Right lobe of liver (tissue), 6 donors: ENCODE measurements at regions not wholly inside any gene's neighbourhood (a gene's known extent, or its start where the extent isn't known, plus 50 kb on each side); places are given as distances from the start of the nearest gene placed in this dataset.
"Not testable (repeated sequence)": the region's sequence is repeated elsewhere in the genome, so short reads cannot be mapped to it uniquely, and the experiment has no call there.

ENCODE experiments used
- ATAC-seq, 4 donors: fragments of 200-7000 bp; cut with Tn5 transposase; one replicate each; pipeline ENCODE4 v1.9.1; 2020; ENCODE audit warnings: mild to moderate bottlenecking in 4 of 4, moderate library complexity in 4 of 4
- DNase-seq, 3 donors: peaks; one replicate each; pipeline ENCODE4 v3.0.0-alpha.2; 2020
- H3K27ac ChIP-seq, 3 donors: fragments of 200-600 bp; one replicate each; pipeline ENCODE4 v1.8.0; 2022
- H3K27me3 ChIP-seq, 2 donors: fragments of 200-600 bp; one replicate each; pipeline ENCODE4 v1.8.0; 2022
- H3K36me3 ChIP-seq, 4 donors: fragments of 200-600 bp; sonication (generic) in 1 of 4; one replicate each; pipeline versions ENCODE4 v1.5.1 to v1.8.0; 2017 to 2022; ENCODE audit warnings: control low read depth in 1 of 4
- H3K4me1 ChIP-seq, 4 donors: fragments of 200-600 bp; sonication (generic) in 1 of 4; one replicate each; pipeline versions ENCODE4 v1.5.1 to v1.8.0; 2017 to 2022; ENCODE audit warnings: control low read depth in 1 of 4
- H3K4me3 ChIP-seq, 3 donors: fragments of 200-600 bp; one replicate each; pipeline ENCODE4 v1.8.0; 2022
- H3K9me3 ChIP-seq, 4 donors: fragments of 200-600 bp; sonication (generic) in 1 of 4; one replicate each; pipeline versions ENCODE4 v1.5.1 to v1.8.0; 2017 to 2022; ENCODE audit warnings: control low read depth in 1 of 4
- POLR2A ChIP-seq: fragments of 450-650 bp; IDR thresholded peaks from one replicate; pipeline ENCODE4 v1.6.1; 2017; ENCODE audit warnings: antibody characterized with exemption, mild to moderate bottlenecking
- WGBS: methylation state at CpG from one replicate; pipeline ENCODE4 v1.1.6; 2018; ENCODE audit warnings: low coverage, low lambda C conversion rate; ENCODE audit not compliant: insufficient coverage; ENCODE audit errors: missing lambda C conversion rate; 5-methylcytosine and 5-hydroxymethylcytosine counted together
- intact Hi-C, 2 donors: fragments of 100-400 bp; cut with DNase I; formaldehyde crosslinking; loops; one replicate each; pipeline versions ENCODE4 v1.11.2 to v1.14.1; 2022
- TF ChIP-seq, protein P1 (sequence below), 4 donors: fragments of 200-600 bp in 3 of 4; fragments of 450-650 bp in 1 of 4; IDR thresholded peaks; one replicate each; pipeline versions ENCODE4 v1.5.1 to v1.8.0; 2016 to 2022; ENCODE audit warnings: antibody characterized with exemption in 4 of 4, mild to moderate bottlenecking in 2 of 4
- donor health status: DM: no; HTN: yes; CAD: no.
- donor health status: DM: no; HTN: no; CAD: no.
- donor health status: DM: no; HTN: no; CAD: no.
- donor health status: DM: no; HTN: yes; CAD: no.
- donor health status: DM: no; HTN: yes; CAD: no.

DNA sequence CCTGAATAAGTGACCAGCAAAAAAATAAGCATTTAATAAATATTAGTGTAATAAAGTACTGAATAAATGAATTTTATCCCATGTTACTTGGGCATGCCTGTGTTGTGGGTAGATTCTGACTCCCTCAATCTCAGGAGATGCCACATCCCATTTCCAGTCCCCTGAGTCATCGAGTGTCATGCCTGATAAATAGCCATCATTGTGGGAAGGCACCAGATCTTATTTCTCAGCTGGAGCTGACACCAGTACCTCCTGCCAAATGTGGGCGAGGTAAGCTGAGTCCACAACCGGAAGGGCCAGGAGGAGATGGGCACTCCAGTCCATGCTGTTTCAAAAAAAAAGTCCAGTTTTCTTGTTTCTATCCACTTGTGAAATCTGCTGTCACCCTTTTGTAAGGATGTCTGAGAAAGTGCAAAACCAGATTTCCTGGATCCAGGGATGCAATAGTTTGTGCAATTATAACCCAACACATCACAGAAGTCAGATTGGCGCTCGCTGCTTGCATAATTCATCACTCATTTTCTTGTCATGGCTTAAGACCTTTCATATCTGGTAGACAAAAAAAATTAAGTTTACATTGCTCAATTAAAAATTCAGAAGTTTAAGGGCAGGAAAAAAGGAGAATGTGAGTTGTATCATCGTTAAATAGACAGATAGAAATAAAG lies 311.6 kb downstream of the MIAT start:
- intact Hi-C loops, result no loop called here
- DNase-seq (no peak), ATAC-seq (no peak)
- no peaks in the 10 kb centered on the region for H3K9me3 ChIP-seq
- no peaks in the 10 kb centered on the region for H3K27me3 ChIP-seq
- no peaks in the 10 kb centered on the region for H3K4me1 ChIP-seq
- 49% methylated on average over 6 of the region's 6 CpGs for WGBS
- H3K4me3 ChIP-seq, result no peak overlapping the region
- H3K36me3 ChIP-seq, result no peaks in the 10 kb centered on the region
- TF ChIP-seq, protein P1, sequence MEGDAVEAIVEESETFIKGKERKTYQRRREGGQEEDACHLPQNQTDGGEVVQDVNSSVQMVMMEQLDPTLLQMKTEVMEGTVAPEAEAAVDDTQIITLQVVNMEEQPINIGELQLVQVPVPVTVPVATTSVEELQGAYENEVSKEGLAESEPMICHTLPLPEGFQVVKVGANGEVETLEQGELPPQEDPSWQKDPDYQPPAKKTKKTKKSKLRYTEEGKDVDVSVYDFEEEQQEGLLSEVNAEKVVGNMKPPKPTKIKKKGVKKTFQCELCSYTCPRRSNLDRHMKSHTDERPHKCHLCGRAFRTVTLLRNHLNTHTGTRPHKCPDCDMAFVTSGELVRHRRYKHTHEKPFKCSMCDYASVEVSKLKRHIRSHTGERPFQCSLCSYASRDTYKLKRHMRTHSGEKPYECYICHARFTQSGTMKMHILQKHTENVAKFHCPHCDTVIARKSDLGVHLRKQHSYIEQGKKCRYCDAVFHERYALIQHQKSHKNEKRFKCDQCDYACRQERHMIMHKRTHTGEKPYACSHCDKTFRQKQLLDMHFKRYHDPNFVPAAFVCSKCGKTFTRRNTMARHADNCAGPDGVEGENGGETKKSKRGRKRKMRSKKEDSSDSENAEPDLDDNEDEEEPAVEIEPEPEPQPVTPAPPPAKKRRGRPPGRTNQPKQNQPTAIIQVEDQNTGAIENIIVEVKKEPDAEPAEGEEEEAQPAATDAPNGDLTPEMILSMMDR (IDR thresholded peaks at IDR 0.05), result no peak
- TF ChIP-seq POLR2A, result no peak
- H3K27ac ChIP-seq, result no peak overlapping the region

DNA sequence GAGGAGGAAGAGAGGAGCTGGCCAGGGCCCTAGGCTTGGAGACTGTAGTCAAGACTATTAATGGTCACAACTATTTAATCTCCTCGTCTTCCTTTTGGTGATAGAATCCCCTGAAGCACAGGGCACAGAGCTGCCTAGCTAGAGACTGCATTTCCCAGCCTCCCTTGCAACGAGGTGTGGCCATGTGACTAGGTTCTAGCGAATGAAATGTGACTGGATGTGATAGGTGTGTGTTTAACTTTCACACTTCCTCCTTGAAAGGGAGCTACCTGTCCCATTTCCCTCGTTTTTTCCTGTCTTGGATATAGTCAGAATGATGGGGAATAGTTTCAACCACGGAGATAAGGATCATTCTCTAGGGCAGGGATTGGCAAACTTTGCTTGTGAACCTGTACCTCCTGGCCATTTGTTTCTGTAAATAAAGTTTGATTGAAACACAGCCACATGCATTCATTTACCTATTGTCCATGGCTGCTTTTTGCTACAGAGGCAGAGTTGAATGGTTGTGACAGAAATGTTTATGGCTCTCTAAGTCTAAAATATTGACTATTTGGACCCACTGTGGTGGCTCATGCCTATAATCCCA lies 313.5 kb downstream of the MIAT start:
- no peak for ATAC-seq
- no peak for DNase-seq
- H3K4me3 ChIP-seq, result no peak overlapping the region
- no peaks in the 10 kb centered on the region for H3K27me3 ChIP-seq
- no peaks in the 10 kb centered on the region for H3K36me3 ChIP-seq
- no peaks in the 10 kb centered on the region for H3K4me1 ChIP-seq
- intact Hi-C loops, result no loop called here
- H3K9me3 ChIP-seq, result no peaks in the 10 kb centered on the region
- WGBS, result 8% methylated on average over 5 of the region's 5 CpGs
- TF ChIP-seq POLR2A, result no peak
- TF ChIP-seq, protein P1 (IDR thresholded peaks at IDR 0.05), result no peak
- H3K27ac ChIP-seq, result no peak overlapping the region

DNA sequence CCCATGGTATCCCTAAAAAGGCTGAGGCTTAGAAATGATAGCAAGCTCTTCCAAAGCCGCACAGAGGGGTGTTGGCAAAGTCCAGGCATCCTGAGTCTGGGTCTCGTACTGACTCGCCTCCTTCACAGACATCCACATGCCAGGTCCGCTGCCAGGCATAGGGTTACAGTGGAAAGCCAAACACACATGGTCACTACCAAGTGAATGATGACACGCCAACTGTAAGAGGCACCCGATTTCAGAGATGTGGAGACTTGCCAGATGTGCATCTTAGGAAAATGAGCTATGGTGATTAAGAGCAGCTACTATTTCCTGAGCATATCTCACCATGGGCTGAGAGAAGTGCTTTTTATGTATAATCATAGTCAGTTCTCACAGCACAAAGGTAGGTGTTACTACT lies 314.9 kb downstream of the MIAT start:
- no peaks in the 10 kb centered on the region for H3K9me3 ChIP-seq
- H3K27ac ChIP-seq, result no peak overlapping the region
- no peak overlapping the region for H3K4me3 ChIP-seq
- 57% methylated on average over 3 of the region's 6 CpGs for WGBS
- H3K36me3 ChIP-seq, result no peaks in the 10 kb centered on the region
- intact Hi-C loops, result no loop called here
- no peak for TF ChIP-seq POLR2A
- TF ChIP-seq, protein P1 (IDR thresholded peaks at IDR 0.05), result no peak
- DNase-seq, result no peak
- no peaks in the 10 kb centered on the region for H3K4me1 ChIP-seq
- H3K27me3 ChIP-seq, result no peaks in the 10 kb centered on the region
- ATAC-seq, result no peak

GRCh38 chr22:26972915-26973314 lies 315.5 kb downstream of the MIAT start:
- H3K4me3 ChIP-seq, H3K27me3 ChIP-seq, H3K36me3 ChIP-seq, H3K4me1 ChIP-seq, H3K27ac ChIP-seq, H3K9me3 ChIP-seq, ATAC-seq, intact Hi-C loops, DNase-seq: not testable (repeated sequence)
- 46% methylated on average over 4 of the region's 5 CpGs for WGBS

DNA sequence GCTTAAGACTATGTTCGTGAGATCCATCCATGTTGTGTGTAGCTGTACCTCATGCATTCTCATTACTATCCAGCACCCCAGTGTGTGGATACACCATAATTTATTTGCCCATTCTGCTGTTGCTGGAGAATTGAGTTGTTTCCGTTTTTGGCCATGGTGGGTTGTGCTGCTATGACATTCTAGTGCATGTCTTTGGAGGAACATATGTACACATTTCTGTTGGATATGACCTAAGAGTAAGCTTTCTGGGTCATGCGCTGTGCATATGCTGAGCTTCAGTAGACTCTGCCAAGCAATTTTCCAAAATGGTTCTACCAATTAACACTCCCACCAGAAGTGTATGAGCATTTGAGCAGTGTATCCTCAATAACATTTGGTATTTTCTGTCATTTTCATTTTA lies 316.6 kb downstream of the MIAT start:
- WGBS, result 77% methylated on average over 3 of the region's 3 CpGs
- H3K9me3 ChIP-seq, result no peaks in the 10 kb centered on the region
- no peak overlapping the region for H3K4me3 ChIP-seq
- no peaks in the 10 kb centered on the region for H3K36me3 ChIP-seq
- no peaks in the 10 kb centered on the region for H3K4me1 ChIP-seq
- no peaks in the 10 kb centered on the region for H3K27me3 ChIP-seq
- TF ChIP-seq, protein P1 (IDR thresholded peaks at IDR 0.05), result no peak
- no peak for TF ChIP-seq POLR2A
- DNase-seq (no peak), ATAC-seq (no peak)
- H3K27ac ChIP-seq, result no peak overlapping the region
- intact Hi-C loops, result no loop called here
